ENCODE measurements at regions not wholly inside any gene's neighbourhood (a gene's known extent, or its start where the extent isn't known, plus 50 kb on each side); places are given as distances from the start of the nearest gene placed in this dataset.

- H3K4me3 ChIP-seq (ENCODE audit: low read depth in 2 of 2, low read length in 2 of 2) = no peak overlapping the region
- CTCF ChIA-PET = no interaction called here
- no peaks in the 10 kb centered on the region for H3K27me3 ChIP-seq (ENCODE audit: control insufficient read depth, insufficient read depth, low read length)
- TF ChIP-seq, protein P1, sequence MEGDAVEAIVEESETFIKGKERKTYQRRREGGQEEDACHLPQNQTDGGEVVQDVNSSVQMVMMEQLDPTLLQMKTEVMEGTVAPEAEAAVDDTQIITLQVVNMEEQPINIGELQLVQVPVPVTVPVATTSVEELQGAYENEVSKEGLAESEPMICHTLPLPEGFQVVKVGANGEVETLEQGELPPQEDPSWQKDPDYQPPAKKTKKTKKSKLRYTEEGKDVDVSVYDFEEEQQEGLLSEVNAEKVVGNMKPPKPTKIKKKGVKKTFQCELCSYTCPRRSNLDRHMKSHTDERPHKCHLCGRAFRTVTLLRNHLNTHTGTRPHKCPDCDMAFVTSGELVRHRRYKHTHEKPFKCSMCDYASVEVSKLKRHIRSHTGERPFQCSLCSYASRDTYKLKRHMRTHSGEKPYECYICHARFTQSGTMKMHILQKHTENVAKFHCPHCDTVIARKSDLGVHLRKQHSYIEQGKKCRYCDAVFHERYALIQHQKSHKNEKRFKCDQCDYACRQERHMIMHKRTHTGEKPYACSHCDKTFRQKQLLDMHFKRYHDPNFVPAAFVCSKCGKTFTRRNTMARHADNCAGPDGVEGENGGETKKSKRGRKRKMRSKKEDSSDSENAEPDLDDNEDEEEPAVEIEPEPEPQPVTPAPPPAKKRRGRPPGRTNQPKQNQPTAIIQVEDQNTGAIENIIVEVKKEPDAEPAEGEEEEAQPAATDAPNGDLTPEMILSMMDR (IDR thresholded peaks at IDR 0.05) = no peak
- TF ChIP-seq REST (IDR thresholded peaks at IDR 0.05; ENCODE audit: insufficient read depth in 1 of 2, low read depth in 2 of 2, low read length in 1 of 2) = no peak
- TF ChIP-seq SIN3A (IDR thresholded peaks at IDR 0.05; ENCODE audit: borderline replicate concordance, insufficient read depth, low read depth, low read length) = no peak
- no peak for TF ChIP-seq POLR2AphosphoS5 (IDR thresholded peaks at IDR 0.05; ENCODE audit: low read depth, low read length)
- no peak for TF ChIP-seq TCF7L2 (IDR thresholded peaks at IDR 0.05; ENCODE audit: low read depth, low read length)
- no peaks in the 10 kb centered on the region for H3K36me3 ChIP-seq (ENCODE audit: control insufficient read depth, insufficient read depth, low read length)
- intact Hi-C loops (cut with micrococcal nuclease; ENCODE audit: unreplicated experiment) (no loop called here), in situ Hi-C loops (cut with HindIII; ENCODE audit: low pct_unique_long_range_greater_than_20kb, low sequenced_read_pairs) (no loop called here)
- H3K4me1 ChIP-seq (ENCODE audit: control insufficient read depth, insufficient read depth, low read length) = no peaks in the 10 kb centered on the region
- POLR2A ChIA-PET = no interaction called here
- no TSS peak for BruUV-seq (replicated peaks)
- no peak for ATAC-seq
- H3K9me3 ChIP-seq (ENCODE audit: control insufficient read depth, insufficient read depth, low read depth, low read length) = no peaks in the 10 kb centered on the region
- no peak for DNase-seq (ENCODE audit: low read depth, low spot score)
- H3K27ac ChIP-seq (ENCODE audit: low read length) = no peak overlapping the region
Observed at GRCh38 chr15:46329876-46330275, 695.0 kb downstream of the SQOR start.

GRCh38 chr15:46331546-46331945, 696.7 kb downstream of the SQOR start:
- Histone ChIP-seq H3K4me1 (ENCODE audit: control insufficient read depth, insufficient read depth, low read length) (no peaks in the 10 kb centered on the region), H3K36me3 (ENCODE audit: control insufficient read depth, insufficient read depth, low read length) (no peaks in the 10 kb centered on the region), H3K27me3 (ENCODE audit: control insufficient read depth, insufficient read depth, low read length) (no peaks in the 10 kb centered on the region), H3K4me3 (ENCODE audit: low read depth in 2 of 2, low read length in 2 of 2) (no peak overlapping the region), H3K9me3 (ENCODE audit: control insufficient read depth, insufficient read depth, low read depth, low read length) (no peaks in the 10 kb centered on the region), H3K27ac (ENCODE audit: low read length) (no peak overlapping the region)
- no TSS peak for BruUV-seq (replicated peaks)
- in situ Hi-C loops (cut with HindIII; ENCODE audit: low pct_unique_long_range_greater_than_20kb, low sequenced_read_pairs) (no loop called here), intact Hi-C loops (cut with micrococcal nuclease; ENCODE audit: unreplicated experiment) (no loop called here)
- POLR2A ChIA-PET = no interaction called here
- CTCF ChIA-PET = no interaction called here
- DNase-seq (ENCODE audit: low read depth, low spot score) = no peak
- TF ChIP-seq REST (IDR thresholded peaks at IDR 0.05; ENCODE audit: insufficient read depth in 1 of 2, low read depth in 2 of 2, low read length in 1 of 2) = no peak
- no peak for ATAC-seq
